GM21447 (cell line): ENCODE measurements at regions not wholly inside any gene's neighbourhood (a gene's known extent, or its start where the extent isn't known, plus 50 kb on each side); places are given as distances from the start of the nearest gene placed in this dataset.

Experiments
- ATAC-seq: cut with Tn5 transposase; IDR thresholded peaks from one replicate; pipeline ENCODE4 v1.9.1; 2021; ENCODE audit not compliant: unreplicated experiment

GRCh38 chr1:59163268-59164092 lies 133.4 kb upstream of the FGGY start:
- no peak for ATAC-seq

GRCh38 chr1:59164371-59164770 lies 132.5 kb upstream of the FGGY start:
- no peak for ATAC-seq

- no peak for ATAC-seq
Measured at GRCh38 chr1:59165353-59165752, 131.5 kb upstream of the FGGY start.

GRCh38 chr1:59169703-59170102 lies 127.2 kb upstream of the FGGY start:
- no peak for ATAC-seq

- ATAC-seq = no peak
Measured at GRCh38 chr1:59170659-59171058, 126.2 kb upstream of the FGGY start.

GRCh38 chr1:59171788-59172187 lies 125.1 kb upstream of the FGGY start:
- ATAC-seq = no peak

GRCh38 chr1:59172693-59173092 lies 124.2 kb upstream of the FGGY start:
- no peak for ATAC-seq

GRCh38 chr1:59173721-59174120 lies 123.2 kb upstream of the FGGY start:
- no peak for ATAC-seq

GRCh38 chr1:59176471-59176870 lies 120.4 kb upstream of the FGGY start:
- no peak for ATAC-seq

GRCh38 chr1:59177756-59178155 lies 119.1 kb upstream of the FGGY start:
- no peak for ATAC-seq

GRCh38 chr1:59178339-59179187 lies 118.3 kb upstream of the FGGY start:
- no peak for ATAC-seq

GRCh38 chr1:59179673-59180072 lies 117.2 kb upstream of the FGGY start:
- ATAC-seq = no peak

- ATAC-seq = no peak
Measured at GRCh38 chr1:59180735-59181134, 116.2 kb upstream of the FGGY start.

- ATAC-seq = no peak
Measured at GRCh38 chr1:59183749-59184317, 113.1 kb upstream of the FGGY start.

GRCh38 chr1:59184365-59184905 lies 112.5 kb upstream of the FGGY start:
- no peak for ATAC-seq

- ATAC-seq = no peak
Measured at GRCh38 chr1:59185163-59185860, 111.6 kb upstream of the FGGY start.

- no peak for ATAC-seq
Measured at GRCh38 chr1:59186656-59187055, 110.2 kb upstream of the FGGY start.

GRCh38 chr1:59188413-59189213 lies 108.3 kb upstream of the FGGY start:
- ATAC-seq = no peak

GRCh38 chr1:59193443-59194093 lies 103.3 kb upstream of the FGGY start:
- ATAC-seq = no peak

GRCh38 chr1:59194621-59195020 lies 102.3 kb upstream of the FGGY start:
- no peak for ATAC-seq
